Stomach (tissue), 4 donors: ENCODE measurements at regions not wholly inside any gene's neighbourhood (a gene's known extent, or its start where the extent isn't known, plus 50 kb on each side); places are given as distances from the start of the nearest gene placed in this dataset.

Source experiments
- CTCF ChIP-seq, 7 experiments: fragments of 450-650 bp in 4 of 7; fragments of 200-600 bp in 3 of 7; sonication (generic) in 3 of 7; IDR thresholded peaks; one replicate each; pipeline ENCODE4 v1.5.1; 2016 to 2019; ENCODE audit warnings: antibody characterized with exemption in 7 of 7, control low read depth in 2 of 7, mild to moderate bottlenecking in 1 of 7
- POLR2A ChIP-seq, 4 donors: fragments of 450-650 bp; IDR thresholded peaks; one replicate each; pipeline ENCODE4 v1.6.1; 2016; ENCODE audit warnings: antibody characterized with exemption in 4 of 4, control low read depth in 2 of 4, mild to moderate bottlenecking in 1 of 4, moderate library complexity in 1 of 4

GRCh38 chr17:27403480-27404005 lies 52.7 kb upstream of the KSR1 start:
- TF ChIP-seq CTCF (IDR thresholded peaks at IDR 0.05) (no peak), POLR2A (IDR thresholded peaks at IDR 0.05) (no peak)
